Lower lobe of right lung (tissue), 2 donors: ENCODE measurements at regions not wholly inside any gene's neighbourhood (a gene's known extent, or its start where the extent isn't known, plus 50 kb on each side); places are given as distances from the start of the nearest gene placed in this dataset.

Experiments used
- ATAC-seq, 2 donors: fragments of 200-7000 bp; cut with Tn5 transposase; one replicate each; pipeline ENCODE4 v1.9.1; 2020 to 2022; ENCODE audit warnings: mild to moderate bottlenecking in 2 of 2, moderate library complexity in 2 of 2
- DNase-seq: peaks from one replicate; pipeline ENCODE4 v3.0.0-alpha.2; 2020
- H3K27ac ChIP-seq: fragments of 200-600 bp; one replicate; pipeline ENCODE4 v1.8.0; 2022
- H3K27me3 ChIP-seq: fragments of 200-600 bp; one replicate; pipeline ENCODE4 v1.8.0; 2022; ENCODE audit warnings: low read depth
- H3K36me3 ChIP-seq: fragments of 200-600 bp; one replicate; pipeline ENCODE4 v1.8.0; 2022; ENCODE audit warnings: mild to moderate bottlenecking
- H3K4me1 ChIP-seq: fragments of 200-600 bp; one replicate; pipeline ENCODE4 v1.8.0; 2022
- H3K4me3 ChIP-seq: fragments of 200-600 bp; one replicate; pipeline ENCODE4 v1.8.0; 2022; ENCODE audit warnings: mild to moderate bottlenecking
- H3K9me3 ChIP-seq: fragments of 200-600 bp; one replicate; pipeline ENCODE4 v1.8.0; 2022
- CTCF ChIP-seq: fragments of 200-600 bp; IDR thresholded peaks from one replicate; pipeline ENCODE4 v1.8.0; 2022; ENCODE audit warnings: antibody characterized with exemption, mild to moderate bottlenecking
- intact Hi-C: fragments of 100-400 bp; cut with DNase I; formaldehyde crosslinking; loops from one replicate; pipeline ENCODE4 v1.11.0; 2022
- donor health status: DM: no; HTN: yes; CAD: no; lungs with severe emphysema.

DNA sequence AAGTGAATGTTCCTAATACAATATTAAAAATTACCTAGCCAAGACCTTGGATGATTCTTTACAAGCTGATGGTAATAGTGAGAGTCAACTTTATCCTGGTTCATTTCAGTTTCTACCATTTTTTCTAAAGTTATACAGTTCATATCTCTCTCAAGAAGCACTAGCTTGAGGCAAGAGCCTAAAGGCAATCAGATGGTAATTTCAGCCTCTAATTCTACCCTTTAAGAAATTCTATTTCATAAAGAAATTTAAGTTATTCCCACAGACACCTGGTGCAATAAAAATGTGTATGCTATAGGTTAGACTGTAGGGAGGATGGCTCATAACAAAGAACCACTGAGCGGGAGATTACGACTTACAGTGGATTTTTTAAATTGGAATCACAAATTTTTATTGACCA, 984.2 kb upstream of the ADGRL3 start:
- H3K27ac ChIP-seq: no peak overlapping the region
- H3K36me3 ChIP-seq: no peaks in the 10 kb centered on the region
- DNase-seq (no peak), ATAC-seq (no peak)
- H3K4me1 ChIP-seq: no peaks in the 10 kb centered on the region
- H3K27me3 ChIP-seq: no peaks in the 10 kb centered on the region
- TF ChIP-seq CTCF: no peak
- intact Hi-C loops: no loop called here
- H3K4me3 ChIP-seq: no peak overlapping the region
- no peaks in the 10 kb centered on the region for H3K9me3 ChIP-seq

DNA sequence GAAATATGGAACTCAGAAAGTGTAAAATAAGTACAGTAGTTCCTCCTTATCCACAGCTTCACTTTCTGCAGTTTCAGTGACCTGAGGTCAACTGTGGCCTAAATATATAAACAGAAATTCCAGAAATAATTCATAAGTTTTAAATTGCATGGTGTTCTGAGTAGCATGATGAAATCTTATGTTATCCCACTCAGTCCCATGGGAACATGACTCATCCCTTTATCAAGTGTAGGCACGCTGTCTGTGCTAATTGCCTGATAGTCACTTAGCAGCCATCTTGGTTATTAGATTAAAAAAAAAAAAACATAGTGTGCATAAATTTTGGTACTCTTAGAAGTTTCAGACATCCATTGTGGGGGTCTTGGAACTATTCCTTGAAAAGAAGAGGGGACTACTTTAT, 983.4 kb upstream of the ADGRL3 start:
- ATAC-seq (no peak), DNase-seq (no peak)
- Histone ChIP-seq H3K27me3 (no peaks in the 10 kb centered on the region), H3K9me3 (no peaks in the 10 kb centered on the region), H3K4me3 (no peak overlapping the region), H3K36me3 (no peaks in the 10 kb centered on the region), H3K27ac (no peak overlapping the region), H3K4me1 (no peaks in the 10 kb centered on the region)
- no peak for TF ChIP-seq CTCF
- intact Hi-C loops: no loop called here

DNA sequence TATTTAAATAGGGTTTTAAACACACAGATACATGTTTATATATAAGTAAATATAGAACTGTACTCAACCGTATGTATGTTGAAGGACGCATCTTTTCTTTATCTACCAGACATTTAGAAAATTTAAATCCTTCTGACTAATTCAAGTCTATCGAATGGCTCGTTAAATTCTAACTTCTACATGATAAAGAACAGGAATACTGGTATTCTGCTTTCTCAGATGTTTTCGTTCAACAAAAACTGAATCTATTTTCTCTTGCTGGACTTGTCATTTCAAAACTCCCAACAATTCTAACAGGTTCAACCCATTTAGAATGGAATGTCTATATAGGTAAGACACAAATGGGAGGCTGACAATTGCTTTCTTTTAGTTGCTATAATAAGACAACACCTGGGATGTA, 978.3 kb upstream of the ADGRL3 start:
- H3K9me3 ChIP-seq: no peaks in the 10 kb centered on the region
- intact Hi-C loops: no loop called here
- no peaks in the 10 kb centered on the region for H3K4me1 ChIP-seq
- DNase-seq: no peak
- no peak overlapping the region for H3K4me3 ChIP-seq
- H3K36me3 ChIP-seq: no peaks in the 10 kb centered on the region
- no peak overlapping the region for H3K27ac ChIP-seq
- H3K27me3 ChIP-seq: no peaks in the 10 kb centered on the region
- no peak for ATAC-seq
- no peak for TF ChIP-seq CTCF

GRCh38 chr4:60223208-60223923, 976.8 kb upstream of the ADGRL3 start:
- Histone ChIP-seq H3K4me3 (no peak overlapping the region), H3K9me3 (no peaks in the 10 kb centered on the region), H3K36me3 (no peaks in the 10 kb centered on the region), H3K4me1 (no peaks in the 10 kb centered on the region), H3K27ac (no peak overlapping the region), H3K27me3 (no peaks in the 10 kb centered on the region)
- ATAC-seq (no peak), DNase-seq (no peak)
- no peak for TF ChIP-seq CTCF
- intact Hi-C loops: no loop called here

- Histone ChIP-seq H3K9me3 (no peaks in the 10 kb centered on the region), H3K4me1 (no peaks in the 10 kb centered on the region), H3K27me3 (no peaks in the 10 kb centered on the region), H3K27ac (no peak overlapping the region), H3K4me3 (no peak overlapping the region), H3K36me3 (no peaks in the 10 kb centered on the region)
- ATAC-seq (no peak), DNase-seq (no peak)
- no peak for TF ChIP-seq CTCF
- intact Hi-C loops: no loop called here
These were observed 958.3 kb upstream of the ADGRL3 start for GRCh38 chr4:60241866-60242265.

GRCh38 chr4:60249784-60250183, 950.3 kb upstream of the ADGRL3 start:
- DNase-seq (no peak), ATAC-seq (no peak)
- no peaks in the 10 kb centered on the region for H3K4me1 ChIP-seq
- no peaks in the 10 kb centered on the region for H3K36me3 ChIP-seq
- intact Hi-C loops: no loop called here
- no peak for TF ChIP-seq CTCF
- H3K4me3 ChIP-seq: no peak overlapping the region
- no peak overlapping the region for H3K27ac ChIP-seq
- H3K27me3 ChIP-seq: no peaks in the 10 kb centered on the region
- no peaks in the 10 kb centered on the region for H3K9me3 ChIP-seq
